Keratinocyte (primary cell): ENCODE measurements at regions not wholly inside any gene's neighbourhood (a gene's known extent, or its start where the extent isn't known, plus 50 kb on each side); places are given as distances from the start of the nearest gene placed in this dataset.

ENCODE experiments used
- EZH2 ChIP-seq: IDR thresholded peaks from one replicate; pipeline ENCODE4 v1.6.1; 2012; ENCODE audit warnings: inconsistent platforms, mild to moderate bottlenecking, low read length, moderate library complexity
- TF ChIP-seq, protein P1 (sequence below), 3 experiments: IDR thresholded peaks in 1 of 3; conservative IDR thresholded peaks in 1 of 3; optimal IDR thresholded peaks in 1 of 3; 2 replicates in 2 of 3; 3 replicates in 1 of 3; pipeline versions ENCODE3 to v1.5.1; 2011; ENCODE audit warnings: low read length in 3 of 3, mild to moderate bottlenecking in 3 of 3, moderate library complexity in 2 of 3, control low read depth in 1 of 3, inconsistent platforms in 1 of 3; ENCODE audit not compliant: insufficient read depth in 2 of 3; ENCODE audit errors: extremely low read depth in 1 of 3

DNA sequence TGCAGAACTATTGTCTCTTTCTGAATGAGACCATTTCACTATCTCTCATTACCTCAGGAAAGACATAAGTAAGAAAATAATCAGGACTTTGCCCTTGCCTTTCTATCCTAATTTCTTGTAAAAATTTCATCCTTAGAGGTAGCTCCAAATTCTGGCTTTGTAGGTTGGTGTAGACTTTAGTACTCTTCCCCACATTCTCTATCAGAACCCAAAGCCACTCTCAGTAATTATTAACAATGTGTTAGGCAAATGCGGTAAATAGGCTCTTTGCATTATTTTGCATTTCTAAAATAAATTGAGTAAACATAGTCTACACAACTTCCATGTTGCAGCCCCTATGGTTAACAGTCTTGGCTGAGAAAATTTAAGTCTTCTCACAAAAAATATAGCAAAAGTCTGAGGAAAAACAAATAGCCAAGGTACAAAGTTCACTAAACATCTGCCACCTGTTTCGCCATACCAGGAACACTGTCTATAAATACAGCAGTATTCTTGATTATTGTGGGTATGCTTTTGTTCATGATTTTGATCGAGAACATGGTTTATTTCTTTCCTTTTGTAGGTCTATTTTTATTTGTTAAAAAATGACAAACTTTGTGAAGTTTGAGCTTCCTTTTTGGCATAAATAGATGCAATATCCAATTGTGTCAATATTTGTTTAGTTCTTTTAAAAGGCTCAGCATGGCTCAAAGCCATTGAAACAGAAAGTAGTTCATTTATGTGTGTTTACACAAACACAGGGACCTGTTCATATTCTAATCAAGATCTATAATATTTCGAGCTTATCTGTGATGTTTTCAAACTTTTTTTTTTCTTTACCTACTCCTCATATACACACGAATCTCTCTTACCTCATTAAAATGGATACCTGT is 1061.5 kb downstream of the CNTNAP5 start:
- TF ChIP-seq EZH2: no peak
- TF ChIP-seq, protein P1, sequence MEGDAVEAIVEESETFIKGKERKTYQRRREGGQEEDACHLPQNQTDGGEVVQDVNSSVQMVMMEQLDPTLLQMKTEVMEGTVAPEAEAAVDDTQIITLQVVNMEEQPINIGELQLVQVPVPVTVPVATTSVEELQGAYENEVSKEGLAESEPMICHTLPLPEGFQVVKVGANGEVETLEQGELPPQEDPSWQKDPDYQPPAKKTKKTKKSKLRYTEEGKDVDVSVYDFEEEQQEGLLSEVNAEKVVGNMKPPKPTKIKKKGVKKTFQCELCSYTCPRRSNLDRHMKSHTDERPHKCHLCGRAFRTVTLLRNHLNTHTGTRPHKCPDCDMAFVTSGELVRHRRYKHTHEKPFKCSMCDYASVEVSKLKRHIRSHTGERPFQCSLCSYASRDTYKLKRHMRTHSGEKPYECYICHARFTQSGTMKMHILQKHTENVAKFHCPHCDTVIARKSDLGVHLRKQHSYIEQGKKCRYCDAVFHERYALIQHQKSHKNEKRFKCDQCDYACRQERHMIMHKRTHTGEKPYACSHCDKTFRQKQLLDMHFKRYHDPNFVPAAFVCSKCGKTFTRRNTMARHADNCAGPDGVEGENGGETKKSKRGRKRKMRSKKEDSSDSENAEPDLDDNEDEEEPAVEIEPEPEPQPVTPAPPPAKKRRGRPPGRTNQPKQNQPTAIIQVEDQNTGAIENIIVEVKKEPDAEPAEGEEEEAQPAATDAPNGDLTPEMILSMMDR (optimal IDR thresholded peaks at IDR 0.05 in 1 of 3, IDR thresholded peaks at IDR 0.05 in 1 of 3, conservative IDR thresholded peaks at IDR 0.05 in 1 of 3; ENCODE audit: extremely low read depth in 1 of 3, insufficient read depth in 2 of 3, low read length in 3 of 3): no peak
